Activated B cell treated with CpG ODN at 0.5 μM for 24 hours (primary cell): ENCODE measurements at regions not wholly inside any gene's neighbourhood (a gene's known extent, or its start where the extent isn't known, plus 50 kb on each side); places are given as distances from the start of the nearest gene placed in this dataset.

Experiments
- ATAC-seq: fragments of 200-7000 bp; cut with Tn5 transposase; one replicate; pipeline ENCODE4 v1.10.0; 2021; ENCODE audit warnings: low read depth, mild to moderate bottlenecking, moderate library complexity
- CTCF ChIA-PET: fragments of 350-600 bp; sonication (Branson Sonifier 250); formaldehyde crosslinking; loops from one replicate; lab custom pipeline; 2021; ENCODE audit warnings: antibody characterized with exemption; lab: Charles Lee
- POLR2A ChIA-PET: fragments of 350-600 bp; sonication (Branson Sonifier 250); formaldehyde crosslinking; loops from one replicate; lab custom pipeline; 2021; ENCODE audit warnings: antibody characterized with exemption; lab: Charles Lee
- DNase-seq: peaks from one replicate; pipeline ENCODE4 v3.0.0; 2022
- H3K27ac Mint-ChIP-seq: one replicate; pipeline ENCODE4 v1.8.0; 2020; ENCODE audit warnings: mixed read lengths
- H3K27me3 Mint-ChIP-seq: one replicate; pipeline ENCODE4 v1.8.0; 2021; ENCODE audit warnings: mixed read lengths
- H3K36me3 Mint-ChIP-seq: one replicate; pipeline ENCODE4 v1.8.0; 2021; ENCODE audit warnings: low read depth, mixed read lengths
- H3K4me1 Mint-ChIP-seq: one replicate; pipeline ENCODE4 v1.8.0; 2021; ENCODE audit warnings: mixed read lengths
- H3K4me3 Mint-ChIP-seq: one replicate; pipeline ENCODE4 v1.8.0; 2020; ENCODE audit warnings: mild to moderate bottlenecking, mixed read lengths
- H3K9me3 Mint-ChIP-seq: one replicate; pipeline ENCODE4 v1.8.0; 2020; ENCODE audit warnings: mixed read lengths
- CTCF ChIP-seq: fragments of 200-600 bp; IDR thresholded peaks from one replicate; pipeline ENCODE4 v1.8.0; 2022; ENCODE audit warnings: antibody characterized with exemption, mild to moderate bottlenecking
- intact Hi-C: fragments of 100-400 bp; cut with micrococcal nuclease; formaldehyde crosslinking; loops from one replicate; pipeline ENCODE4 v1.15.1; 2024

DNA sequence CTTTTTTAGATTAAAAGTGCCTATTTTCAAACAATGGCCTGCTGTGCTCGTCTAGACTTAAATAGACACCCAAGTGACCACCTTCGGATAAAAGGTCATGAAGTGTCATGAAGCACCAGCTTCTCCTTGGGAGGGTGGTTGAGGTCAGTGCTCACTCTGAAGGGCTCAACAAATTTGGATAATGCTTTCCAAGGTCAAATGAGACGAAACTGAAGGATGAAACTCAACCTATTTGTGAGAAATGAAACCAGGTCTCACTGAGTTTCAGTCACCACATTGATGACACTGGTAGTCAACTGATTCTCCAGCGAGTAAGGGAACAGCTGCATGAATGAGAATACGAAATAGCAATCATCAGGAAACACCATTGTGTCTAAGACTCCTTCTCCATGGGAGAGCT, 852.6 kb downstream of the NTRK3 start:
- no peak for DNase-seq
- H3K4me3 Mint-ChIP-seq = no peak overlapping the region
- H3K9me3 Mint-ChIP-seq = peaks cover 5% of the 10 kb centered on the region
- no peak for TF ChIP-seq CTCF
- ChIA-PET POLR2A (no interaction called here), CTCF (no interaction called here)
- H3K27ac Mint-ChIP-seq = no peak overlapping the region
- no peaks in the 10 kb centered on the region for H3K4me1 Mint-ChIP-seq
- intact Hi-C loops = no loop called here
- no peaks in the 10 kb centered on the region for H3K36me3 Mint-ChIP-seq
- H3K27me3 Mint-ChIP-seq = no peaks in the 10 kb centered on the region
- ATAC-seq = no peak

DNA sequence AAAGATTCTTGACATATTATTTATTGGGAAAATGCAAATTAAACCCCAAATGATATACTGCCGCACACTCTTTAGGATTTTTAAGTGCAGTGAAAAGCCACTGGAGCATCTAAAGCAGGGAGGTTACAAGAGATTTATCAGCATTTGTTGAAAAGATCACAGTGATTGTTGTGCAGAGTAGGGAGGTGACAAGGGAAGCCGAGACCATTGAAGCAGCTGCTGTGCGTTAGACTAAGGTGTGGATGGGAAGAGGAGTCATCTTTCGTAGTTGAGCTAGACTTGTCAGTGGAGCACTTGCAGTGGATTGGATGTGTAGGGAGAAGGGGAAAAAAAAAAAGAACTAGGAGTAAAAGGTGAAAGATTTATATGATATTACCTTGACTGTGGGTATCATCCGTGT, 854.6 kb downstream of the NTRK3 start:
- CTCF ChIA-PET = no interaction called here
- DNase-seq (no peak), ATAC-seq (no peak)
- H3K4me3 Mint-ChIP-seq = no peak overlapping the region
- H3K27me3 Mint-ChIP-seq = no peaks in the 10 kb centered on the region
- intact Hi-C loops = no loop called here
- H3K36me3 Mint-ChIP-seq = no peaks in the 10 kb centered on the region
- H3K27ac Mint-ChIP-seq = no peak overlapping the region
- peaks cover 5% of the 10 kb centered on the region for H3K9me3 Mint-ChIP-seq
- TF ChIP-seq CTCF = no peak
- H3K4me1 Mint-ChIP-seq = no peaks in the 10 kb centered on the region
- POLR2A ChIA-PET = no interaction called here

DNA sequence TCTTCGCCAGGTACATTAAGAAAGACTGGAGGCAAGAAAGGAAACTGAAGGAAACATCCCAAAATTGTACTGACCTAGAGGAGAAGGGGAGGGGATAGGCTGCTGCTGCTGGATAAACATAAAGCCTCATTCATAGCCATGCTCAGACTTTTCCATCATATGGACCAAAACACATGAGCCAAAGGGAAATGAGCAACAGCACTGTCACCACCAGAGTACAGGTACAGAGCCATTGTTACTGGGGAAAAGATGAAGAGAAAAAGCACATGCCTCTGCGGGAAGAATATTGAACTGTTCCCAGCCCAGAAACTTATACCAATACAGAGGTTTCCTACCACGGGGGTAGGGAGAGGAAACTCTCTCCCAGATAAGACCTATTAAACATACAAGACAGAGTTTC, 861.9 kb downstream of the NTRK3 start:
- intact Hi-C loops = no loop called here
- POLR2A ChIA-PET = no interaction called here
- CTCF ChIA-PET = no interaction called here
- H3K27ac Mint-ChIP-seq = no peak overlapping the region
- H3K9me3 Mint-ChIP-seq = peaks cover 15% of the 10 kb centered on the region
- no peaks in the 10 kb centered on the region for H3K4me1 Mint-ChIP-seq
- H3K36me3 Mint-ChIP-seq = no peaks in the 10 kb centered on the region
- no peak overlapping the region for H3K4me3 Mint-ChIP-seq
- no peak for ATAC-seq
- H3K27me3 Mint-ChIP-seq = no peaks in the 10 kb centered on the region
- DNase-seq = no peak
- no peak for TF ChIP-seq CTCF

GRCh38 chr15:87387766-87388165, 868.8 kb downstream of the NTRK3 start:
- Mint-ChIP-seq H3K4me1 (no peaks in the 10 kb centered on the region), H3K27ac (no peak overlapping the region), H3K4me3 (no peak overlapping the region), H3K36me3 (no peaks in the 10 kb centered on the region), H3K27me3 (no peaks in the 10 kb centered on the region), H3K9me3 (peaks cover 11% of the 10 kb centered on the region)
- POLR2A ChIA-PET = no interaction called here
- intact Hi-C loops = no loop called here
- TF ChIP-seq CTCF = no peak
- CTCF ChIA-PET = no interaction called here
- ATAC-seq (no peak), DNase-seq (no peak)

DNA sequence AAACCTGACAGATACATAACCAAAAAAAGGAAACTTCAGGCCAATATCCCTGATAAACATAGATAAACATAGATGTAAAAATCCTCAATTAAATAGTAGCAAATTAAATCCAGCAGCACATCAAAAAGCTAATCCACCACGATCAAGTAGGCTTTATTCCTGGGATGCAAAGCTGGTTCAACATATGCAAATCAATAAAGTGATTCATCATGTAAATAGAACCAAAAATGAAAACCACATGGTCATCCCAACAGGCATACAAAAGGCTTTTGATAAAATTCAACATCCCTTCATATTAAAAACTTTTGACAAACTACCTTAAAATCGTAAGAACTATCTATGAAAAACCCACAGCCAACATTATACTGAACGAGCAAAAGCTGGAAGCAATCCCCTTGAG, 882.2 kb downstream of the NTRK3 start:
- H3K27ac Mint-ChIP-seq = no peak overlapping the region
- no peaks in the 10 kb centered on the region for H3K27me3 Mint-ChIP-seq
- no peaks in the 10 kb centered on the region for H3K4me1 Mint-ChIP-seq
- intact Hi-C loops = no loop called here
- peaks cover 20% of the 10 kb centered on the region for H3K9me3 Mint-ChIP-seq
- no peak for TF ChIP-seq CTCF
- CTCF ChIA-PET = no interaction called here
- no peaks in the 10 kb centered on the region for H3K36me3 Mint-ChIP-seq
- no peak for ATAC-seq
- no peak for DNase-seq
- POLR2A ChIA-PET = no interaction called here
- no peak overlapping the region for H3K4me3 Mint-ChIP-seq
